ENCODE measurements at regions not wholly inside any gene's neighbourhood (a gene's known extent, or its start where the extent isn't known, plus 50 kb on each side); places are given as distances from the start of the nearest gene placed in this dataset.
"Not testable (repeated sequence)": the region's sequence is repeated elsewhere in the genome, so short reads cannot be mapped to it uniquely, and the experiment has no call there.

DNA sequence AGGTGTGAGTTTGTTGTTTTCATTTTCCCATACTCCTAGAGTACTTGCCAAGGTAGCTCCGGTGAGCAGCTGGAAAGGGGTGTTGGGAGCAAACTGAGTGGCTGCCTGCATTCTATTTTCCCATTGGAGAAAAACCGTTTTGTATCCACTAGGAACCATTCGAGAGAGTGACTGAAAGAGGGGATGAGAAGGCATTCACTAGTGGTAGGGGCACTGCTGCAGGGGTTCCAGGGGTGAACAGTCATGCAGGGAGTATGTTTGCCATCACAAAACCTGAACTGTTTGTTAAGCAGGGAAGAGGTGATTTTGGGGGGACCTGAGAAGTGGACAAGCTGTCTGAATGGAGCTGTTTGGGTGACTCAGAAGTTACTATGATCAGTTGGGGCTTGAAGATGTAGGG, 367.5 kb upstream of the SFSWAP start:
- not testable (repeated sequence) for DNase-seq (ENCODE audit: low read depth)

- DNase-seq (ENCODE audit: low read depth) = not testable (repeated sequence)
These were observed 366.0 kb upstream of the SFSWAP start for GRCh38 chr12:131344715-131345520.

DNA sequence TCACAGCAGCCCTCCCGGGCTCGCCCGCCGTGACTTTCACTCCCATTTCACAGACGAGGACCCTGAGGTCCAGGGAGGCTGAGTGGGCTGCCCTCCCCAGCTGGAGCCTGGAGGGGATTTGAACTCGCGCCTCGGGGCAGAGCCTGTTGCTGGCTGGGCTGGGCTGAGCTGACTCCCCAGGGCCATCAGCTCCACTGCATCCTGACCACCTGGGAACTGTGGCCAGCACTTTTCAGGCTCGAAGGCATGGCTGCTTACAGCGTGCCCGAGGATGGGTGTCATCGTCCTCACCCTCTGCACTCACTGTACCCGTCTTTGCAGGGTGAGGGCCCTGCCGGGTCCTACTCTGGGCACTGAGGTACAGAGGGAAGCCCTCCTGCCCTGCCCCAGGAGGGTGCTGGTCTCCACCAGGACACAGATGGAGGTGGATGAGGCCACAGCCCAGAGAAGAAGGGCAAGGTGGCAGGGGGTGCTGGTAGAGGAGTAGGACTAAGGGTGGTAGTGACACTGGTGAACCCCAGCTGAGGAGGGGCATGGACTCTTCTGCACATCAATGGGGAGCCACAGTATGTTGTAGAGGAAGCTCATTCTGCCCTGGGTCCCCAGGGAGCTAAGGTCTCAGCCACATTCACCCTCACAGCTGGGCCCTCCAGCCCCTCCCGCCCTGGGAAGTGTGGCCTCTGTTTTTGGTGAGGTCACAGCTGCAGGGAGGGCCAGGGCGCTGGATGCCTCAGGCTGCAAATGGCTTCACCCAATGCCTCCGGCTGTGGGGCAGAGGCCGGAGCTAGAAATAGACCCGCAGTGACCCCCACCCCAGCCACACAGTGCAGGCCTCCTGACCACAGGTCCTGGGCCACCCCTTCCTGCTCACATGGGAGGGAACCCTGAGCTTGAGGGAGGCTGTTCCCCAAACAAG, 365.1 kb upstream of the SFSWAP start:
- DNase-seq (ENCODE audit: low read depth) = no peak

- no peak for DNase-seq (ENCODE audit: low read depth)
These were observed 364.1 kb upstream of the SFSWAP start for GRCh38 chr12:131346555-131347344.

GRCh38 chr12:131347345-131347714, 363.6 kb upstream of the SFSWAP start:
- DNase-seq (ENCODE audit: low read depth) = no peak

- no peak for DNase-seq (ENCODE audit: low read depth)
These were observed 363.2 kb upstream of the SFSWAP start for GRCh38 chr12:131347732-131348131.

DNA sequence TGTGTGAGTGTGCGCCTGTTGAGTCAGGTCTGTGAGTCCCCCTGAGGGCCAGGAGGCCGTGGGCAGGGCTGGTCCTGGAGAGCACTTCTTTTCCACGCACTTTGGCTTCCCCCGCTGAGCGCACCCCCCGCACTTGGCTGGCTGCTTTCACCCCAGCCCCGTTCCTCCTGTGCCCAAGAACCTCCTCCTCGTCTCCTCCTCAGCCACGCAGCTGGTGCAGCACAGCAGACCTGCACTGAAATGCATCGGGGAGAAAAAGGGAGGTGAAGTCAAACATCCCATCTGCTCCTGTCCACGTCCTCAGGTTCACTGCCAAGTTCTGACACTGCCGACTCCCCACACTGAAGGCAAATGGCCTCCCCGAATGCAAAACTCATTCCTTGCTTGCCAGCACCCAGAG, 362.7 kb upstream of the SFSWAP start:
- DNase-seq (ENCODE audit: low read depth) = no peak

DNA sequence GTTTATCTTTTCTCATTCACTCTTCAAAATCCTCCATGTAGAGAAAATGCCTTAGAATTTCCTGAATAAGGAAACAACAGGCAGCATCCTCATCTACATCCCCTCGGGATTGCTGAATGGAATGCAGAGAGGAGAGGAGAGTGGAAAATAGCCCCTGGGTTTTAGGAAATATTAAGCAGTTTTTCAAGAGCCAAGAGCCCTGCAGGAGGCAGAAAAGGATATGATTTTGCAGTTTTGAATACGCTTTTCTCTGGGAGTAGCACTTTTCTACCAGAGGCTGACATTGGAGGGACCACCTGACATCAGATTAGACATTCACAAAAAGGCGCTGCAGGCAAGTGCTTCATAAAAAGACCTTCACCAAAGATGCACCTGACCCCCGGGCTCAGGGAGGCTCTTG, 362.2 kb upstream of the SFSWAP start:
- DNase-seq (ENCODE audit: low read depth) = no peak

DNA sequence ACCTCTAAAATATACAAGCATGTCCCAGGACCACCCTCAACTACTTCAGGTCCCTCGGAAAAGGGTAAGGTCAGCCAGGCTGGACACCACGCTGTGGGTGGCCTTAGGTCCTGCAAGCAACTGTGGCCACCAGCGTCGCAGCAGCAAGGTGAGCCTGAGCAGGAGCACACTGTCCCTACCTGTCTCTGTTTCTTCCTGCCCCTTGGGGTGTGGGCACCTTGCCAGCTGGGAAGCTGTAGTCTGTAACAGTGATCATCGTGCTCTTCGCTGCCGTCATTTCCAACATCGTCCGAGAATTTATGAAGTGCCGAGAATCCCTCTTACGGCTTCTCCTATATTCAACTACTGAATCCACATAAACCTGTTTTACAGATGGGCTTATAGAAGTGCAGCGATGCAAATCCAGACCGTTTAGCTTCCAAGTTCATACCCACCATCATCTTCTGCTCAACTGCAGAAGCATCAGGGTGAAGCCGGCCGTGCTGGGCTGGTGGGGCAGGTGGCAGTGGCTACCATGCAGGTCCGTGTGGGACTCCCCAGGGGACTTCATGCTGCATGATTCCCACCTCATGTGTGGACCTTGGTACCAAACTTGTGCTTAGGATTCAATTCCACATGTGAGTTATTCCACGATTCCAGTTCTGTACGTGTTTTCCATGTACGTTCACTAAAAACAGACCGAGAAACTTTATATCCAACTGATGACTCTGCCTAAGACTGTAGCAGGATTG, 361.3 kb upstream of the SFSWAP start:
- DNase-seq (ENCODE audit: low read depth) = no peak

- no peak for DNase-seq (ENCODE audit: low read depth)
These were observed 360.0 kb upstream of the SFSWAP start for GRCh38 chr12:131350943-131351318.

GRCh38 chr12:131351319-131352028, 359.4 kb upstream of the SFSWAP start:
- no peak for DNase-seq (ENCODE audit: low read depth)

GRCh38 chr12:131352296-131352900, 358.5 kb upstream of the SFSWAP start:
- no peak for DNase-seq (ENCODE audit: low read depth)

GRCh38 chr12:131353376-131353775, 357.5 kb upstream of the SFSWAP start:
- no peak for DNase-seq (ENCODE audit: low read depth)

- no peak for DNase-seq (ENCODE audit: low read depth)
These were observed 357.1 kb upstream of the SFSWAP start for GRCh38 chr12:131353826-131354225.

- DNase-seq (ENCODE audit: low read depth) = no peak
These were observed 355.3 kb upstream of the SFSWAP start for GRCh38 chr12:131355361-131356245.

DNA sequence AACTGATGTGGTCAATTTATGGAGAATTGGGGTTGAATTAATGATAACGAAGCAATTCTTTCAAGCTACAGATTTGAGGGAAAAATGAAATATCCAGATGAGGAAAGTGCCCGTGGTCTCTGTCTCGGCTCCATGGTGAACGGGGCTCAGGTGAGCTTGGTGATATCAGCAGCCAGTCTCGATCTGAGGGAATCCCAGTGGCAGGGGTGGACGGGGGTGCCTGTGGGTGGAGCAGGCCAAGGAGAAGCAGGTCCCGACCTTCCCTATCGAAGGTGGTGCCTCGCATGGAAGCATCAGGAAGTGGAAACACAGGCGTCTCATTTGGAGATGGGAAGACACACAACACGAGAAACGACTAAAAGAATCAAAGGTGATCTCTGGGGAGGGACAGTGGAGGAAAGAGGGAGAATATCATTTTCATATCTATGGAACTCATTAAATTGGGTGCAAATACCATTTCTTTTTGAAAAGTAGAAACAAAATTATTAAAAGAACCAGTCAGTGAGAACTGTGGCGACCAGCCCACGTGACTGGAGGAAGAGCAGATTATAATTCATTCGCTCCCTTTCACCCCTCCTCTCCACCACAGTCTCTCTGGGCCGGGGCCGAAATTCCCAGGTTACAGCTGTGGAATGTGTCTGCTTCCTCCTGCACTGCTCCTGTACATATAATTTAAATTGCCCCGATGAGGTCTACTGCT, 354.3 kb upstream of the SFSWAP start:
- no peak for DNase-seq (ENCODE audit: low read depth)

DNA sequence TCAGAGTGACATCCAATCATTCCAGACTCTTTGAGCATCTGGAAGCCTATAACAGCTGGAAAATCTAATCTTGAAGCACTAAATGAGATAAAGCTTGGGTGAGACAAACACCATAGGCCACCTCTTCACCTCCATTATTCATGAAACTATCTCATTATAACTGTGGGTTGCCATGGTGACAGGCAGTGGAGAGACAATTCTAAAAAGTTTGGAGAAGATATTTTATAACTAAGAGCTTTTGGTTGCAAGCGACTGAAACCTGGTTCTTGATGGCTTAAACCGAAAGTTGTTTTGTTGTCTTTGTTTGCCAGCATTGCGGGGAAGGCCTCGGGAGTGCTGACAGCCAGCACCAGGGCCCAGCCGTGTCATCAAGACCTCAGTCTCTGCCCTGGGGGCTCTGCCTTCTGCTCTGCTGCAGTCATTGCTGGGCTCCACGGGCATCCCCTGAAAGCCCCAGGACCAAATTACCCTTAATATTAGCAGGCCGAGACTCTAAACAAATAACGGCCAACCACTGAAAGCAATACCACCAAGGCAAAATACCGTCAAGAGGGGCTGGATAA, 353.6 kb upstream of the SFSWAP start:
- no peak for DNase-seq (ENCODE audit: low read depth)

- DNase-seq (ENCODE audit: low read depth) = no peak
These were observed 353.0 kb upstream of the SFSWAP start for GRCh38 chr12:131357920-131358319.
